Karpas-422 (cell line): ENCODE measurements at regions not wholly inside any gene's neighbourhood (a gene's known extent, or its start where the extent isn't known, plus 50 kb on each side); places are given as distances from the start of the nearest gene placed in this dataset.

Source experiments
- DNase-seq: peaks from one replicate; pipeline ENCODE4 v3.0.0-alpha.2; 2015
- H2AFZ ChIP-seq: fragments of 200-600 bp; sonication (generic); 2 replicates; pipeline ENCODE4 v1.6.1; 2014; ENCODE audit warnings: antibody characterized with exemption, low read length, mixed read lengths
- H3K27ac ChIP-seq: fragments of 200-600 bp; sonication (generic); 2 replicates; pipeline ENCODE4 v1.5.1; 2014; ENCODE audit warnings: mild to moderate bottlenecking, low read length, moderate library complexity
- H3K27me3 ChIP-seq: fragments of 200-600 bp; sonication (generic); 2 replicates; pipeline ENCODE4 v1.6.1; 2014; ENCODE audit warnings: low read length, mixed read lengths
- H3K36me3 ChIP-seq: fragments of 200-600 bp; sonication (generic); 2 replicates; pipeline ENCODE4 v1.6.1; 2014; ENCODE audit warnings: low read length, mixed read lengths; ENCODE audit not compliant: insufficient read depth
- H3K4me1 ChIP-seq: fragments of 200-600 bp; sonication (generic); 2 replicates; pipeline ENCODE4 v1.6.1; 2014; ENCODE audit warnings: mild to moderate bottlenecking, low read length, mixed read lengths
- H3K4me2 ChIP-seq: fragments of 200-600 bp; sonication (generic); 2 replicates; pipeline ENCODE4 v1.6.1; 2014; ENCODE audit warnings: low read length, low read depth, mild to moderate bottlenecking; ENCODE audit not compliant: poor library complexity, severe bottlenecking
- H3K4me3 ChIP-seq: fragments of 200-600 bp; sonication (generic); 2 replicates; pipeline ENCODE4 v1.5.1; 2014; ENCODE audit warnings: mild to moderate bottlenecking, antibody characterized with exemption, low read length, mixed read lengths
- H3K79me2 ChIP-seq: fragments of 200-600 bp; sonication (generic); 2 replicates; pipeline ENCODE4 v1.6.1; 2014; ENCODE audit warnings: mild to moderate bottlenecking, low read length, mixed read lengths
- H3K9ac ChIP-seq: fragments of 200-600 bp; sonication (generic); 2 replicates; pipeline ENCODE4 v1.6.0; 2014; ENCODE audit warnings: low read length
- H3K9me2 ChIP-seq: fragments of 200-600 bp; sonication (generic), shearing (Covaris generic); replicated peaks from 2 replicates; pipeline ENCODE4 v1.6.0; 2014; ENCODE audit warnings: mild to moderate bottlenecking, low read length, moderate library complexity; ENCODE audit not compliant: insufficient read depth
- H3K9me3 ChIP-seq: fragments of 300-700, 200-600 bp; sonication (generic); 2 replicates; pipeline ENCODE4 v1.6.1; 2014; ENCODE audit warnings: low read length, mixed read lengths
- H4K20me1 ChIP-seq: fragments of 200-600 bp; sonication (generic); 2 replicates; pipeline ENCODE4 v1.6.1; 2014; ENCODE audit warnings: mild to moderate bottlenecking, antibody characterized with exemption, low read length, low read depth; ENCODE audit not compliant: insufficient read depth

- no peak overlapping the region for H3K9ac ChIP-seq
- no peaks in the 10 kb centered on the region for H3K79me2 ChIP-seq
- no peak overlapping the region for H3K4me2 ChIP-seq
- DNase-seq = no peak
- H3K9me3 ChIP-seq = no peaks in the 10 kb centered on the region
- no peaks in the 10 kb centered on the region for H3K9me2 ChIP-seq
- no peaks in the 10 kb centered on the region for H3K36me3 ChIP-seq
- no peak overlapping the region for H3K27ac ChIP-seq
- no peak overlapping the region for H2AFZ ChIP-seq
- H3K4me1 ChIP-seq = no peaks in the 10 kb centered on the region
- no peak overlapping the region for H3K4me3 ChIP-seq
- no peaks in the 10 kb centered on the region for H4K20me1 ChIP-seq
- H3K27me3 ChIP-seq = no peaks in the 10 kb centered on the region
Observed at GRCh38 chr12:46046436-46046835, 56.1 kb upstream of the SCAF11 start.

DNA sequence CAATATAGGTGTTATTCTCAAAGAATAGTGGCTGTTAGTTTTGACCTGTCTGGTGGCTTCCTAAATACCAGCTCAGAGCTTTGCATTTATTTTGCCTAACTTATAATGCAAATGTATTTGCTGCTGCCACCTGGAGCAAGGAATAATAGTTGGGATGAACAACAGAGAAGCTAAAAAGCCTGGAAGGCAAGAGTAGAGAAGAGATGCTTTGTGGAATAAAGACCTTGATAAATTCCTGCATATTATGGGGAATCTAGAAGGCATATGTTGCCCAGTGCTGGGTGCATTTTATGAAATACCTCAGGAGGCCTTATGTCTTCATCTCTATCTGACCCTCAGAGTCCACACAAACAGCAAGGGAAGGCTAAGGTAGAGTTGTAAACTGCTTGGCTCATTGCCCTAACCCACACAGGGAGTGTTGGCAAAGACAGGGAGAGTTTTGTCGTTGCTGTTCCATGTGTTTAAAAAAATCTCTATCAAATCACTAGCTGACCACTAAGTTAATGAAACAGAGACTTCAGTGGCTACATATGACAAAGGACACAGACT is 53.7 kb upstream of the SCAF11 start:
- DNase-seq = no peak
- no peaks in the 10 kb centered on the region for H3K9me2 ChIP-seq
- H3K4me2 ChIP-seq = no peak overlapping the region
- no peaks in the 10 kb centered on the region for H3K4me1 ChIP-seq
- H3K79me2 ChIP-seq = no peaks in the 10 kb centered on the region
- H4K20me1 ChIP-seq = no peaks in the 10 kb centered on the region
- no peaks in the 10 kb centered on the region for H3K9me3 ChIP-seq
- no peak overlapping the region for H2AFZ ChIP-seq
- H3K4me3 ChIP-seq = no peak overlapping the region
- H3K27me3 ChIP-seq = no peaks in the 10 kb centered on the region
- H3K36me3 ChIP-seq = no peaks in the 10 kb centered on the region
- H3K27ac ChIP-seq = no peak overlapping the region
- no peak overlapping the region for H3K9ac ChIP-seq
